ENCODE measurements at regions not wholly inside any gene's neighbourhood (a gene's known extent, or its start where the extent isn't known, plus 50 kb on each side); places are given as distances from the start of the nearest gene placed in this dataset.

DNA sequence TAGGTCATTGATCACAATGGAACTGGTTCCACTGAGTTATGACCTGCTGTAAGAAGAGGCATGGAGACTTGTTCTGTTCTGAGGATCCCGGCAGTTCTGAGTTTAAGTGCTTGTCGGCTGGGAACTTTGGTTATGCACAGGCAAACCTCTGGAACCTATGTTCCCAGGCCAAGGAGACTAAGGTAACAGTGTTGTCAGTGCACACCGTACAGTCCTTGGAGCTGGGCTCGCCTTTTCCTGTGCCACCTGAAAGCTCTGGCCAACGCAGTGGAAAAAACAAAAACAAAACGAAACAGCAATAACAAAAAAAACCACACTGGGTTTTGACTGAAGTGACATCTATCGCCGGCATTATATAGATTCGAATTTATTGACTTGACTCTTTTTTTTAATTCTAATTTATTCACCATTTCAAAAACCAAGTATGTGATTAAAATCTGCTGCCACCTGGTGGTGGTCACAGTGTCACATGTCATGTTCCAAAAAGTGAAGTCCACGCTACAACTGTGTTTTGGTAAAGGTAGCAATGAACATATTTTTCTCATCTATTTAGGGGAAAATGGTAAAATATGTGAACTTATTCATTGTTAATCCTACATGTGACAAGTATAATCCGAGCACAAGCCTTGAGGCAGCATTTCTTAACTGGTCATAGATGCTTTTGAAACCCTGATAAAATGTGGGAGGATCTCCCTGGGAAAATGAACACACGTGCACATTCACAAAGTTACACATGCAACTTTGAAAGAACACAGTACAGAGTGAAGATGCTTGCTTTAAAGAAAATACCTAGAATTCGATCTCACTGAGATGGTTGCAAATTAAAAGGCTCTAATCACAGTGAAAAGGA, 113.8 kb upstream of the PPP2R2D start:
- TF ChIP-seq GATA2 (IDR thresholded peaks at IDR 0.05; ENCODE audit: low read depth, low read length) (no peak), GATA3 (IDR thresholded peaks at IDR 0.05; ENCODE audit: low read depth, low read length) (no peak)

Data from SH-SY5Y (cell line).